ENCODE measurements at regions not wholly inside any gene's neighbourhood (a gene's known extent, or its start where the extent isn't known, plus 50 kb on each side); places are given as distances from the start of the nearest gene placed in this dataset.

- TF ChIP-seq EZH2phosphoT487 (IDR thresholded peaks at IDR 0.05; ENCODE audit: borderline replicate concordance): no peak
- no peak for TF ChIP-seq CTCF (conservative IDR thresholded peaks at IDR 0.05; ENCODE audit: low read length)
These were observed 58.7 kb downstream of the FOXB1 start for GRCh38 chr15:60062826-60063225.

Data from Loucy (cell line).